ENCODE measurements at regions not wholly inside any gene's neighbourhood (a gene's known extent, or its start where the extent isn't known, plus 50 kb on each side); places are given as distances from the start of the nearest gene placed in this dataset.

GRCh38 chr6:104613416-104614001, 246.2 kb downstream of the HACE1 start:
- Histone ChIP-seq H3K27ac (no peak overlapping the region), H3K4me3 (no peak overlapping the region), H3K36me3 (no peaks in the 10 kb centered on the region), H3K4me1 (no peaks in the 10 kb centered on the region), H3K9me3 (no peaks in the 10 kb centered on the region), H3K27me3 (no peaks in the 10 kb centered on the region)
- 77 to 78% methylated on average over 3 to 4 of the region's 4 CpGs for WGBS, 2 donors (ENCODE audit: low coverage in 1 of 2)
- in situ Hi-C loops (cut with MboI; ENCODE audit: low pct_ligation_motif_present in 1 of 4, low pct_unique_long_range_greater_than_20kb in 1 of 4, low sequenced_read_pairs in 3 of 4) (no loop called here), intact Hi-C loops (cut with DNase I; ENCODE audit: low total_unique reads) (no loop called here)
- TF ChIP-seq POLR2A (IDR thresholded peaks at IDR 0.05), result no peak
- no peak for DNase-seq

- Histone ChIP-seq H3K4me1 (peaks cover 0 to 7% (median 2%) of the 10 kb centered on the region in 4 donors), H3K36me3 (no peaks in the 10 kb centered on the region), H3K4me3 (no peak overlapping the region), H3K27ac (no peak overlapping the region), H3K9me3 (no peaks in the 10 kb centered on the region), H3K27me3 (no peaks in the 10 kb centered on the region)
- intact Hi-C loops (cut with DNase I; ENCODE audit: low total_unique reads) (no loop called here), in situ Hi-C loops (cut with MboI; ENCODE audit: low pct_ligation_motif_present in 1 of 4, low pct_unique_long_range_greater_than_20kb in 1 of 4, low sequenced_read_pairs in 3 of 4) (no loop called here)
- DNase-seq, result no peak
- TF ChIP-seq CTCF (IDR thresholded peaks at IDR 0.05) (no peak), POLR2AphosphoS5 (IDR thresholded peaks at IDR 0.05) (no peak), POLR2A (IDR thresholded peaks at IDR 0.05) (no peak), EP300 (IDR thresholded peaks at IDR 0.05; ENCODE audit: low read depth) (no peak)
- 97 to 100% methylated on average over 1 of the region's 1 CpG for WGBS, 2 donors (ENCODE audit: low coverage in 1 of 2)
Measured at GRCh38 chr6:104612541-104612940, 247.2 kb downstream of the HACE1 start.

- Histone ChIP-seq H3K9me3 (no peaks in the 10 kb centered on the region), H3K27me3 (no peaks in the 10 kb centered on the region), H3K27ac (no peak overlapping the region), H3K4me3 (no peak overlapping the region), H3K4me1 (peaks cover 0 to 13% (median 2%) of the 10 kb centered on the region in 4 donors), H3K36me3 (no peaks in the 10 kb centered on the region)
- no peak for TF ChIP-seq EP300 (IDR thresholded peaks at IDR 0.05; ENCODE audit: low read depth)
- no peak for TF ChIP-seq POLR2A (IDR thresholded peaks at IDR 0.05)
- TF ChIP-seq POLR2AphosphoS5 (IDR thresholded peaks at IDR 0.05), result no peak
- TF ChIP-seq CTCF (IDR thresholded peaks at IDR 0.05), result no peak
- intact Hi-C loops (cut with DNase I; ENCODE audit: low total_unique reads), result loop anchor here (5.0 kb wide), 1 partner anchor 1581 kb away; no protein-coding TSS in a partner anchor
- 95 to 96% methylated on average over 5 of the region's 5 CpGs for WGBS, 2 donors (ENCODE audit: low coverage in 1 of 2)
- no peak for DNase-seq
- in situ Hi-C loops (cut with MboI; ENCODE audit: low pct_ligation_motif_present in 1 of 4, low pct_unique_long_range_greater_than_20kb in 1 of 4, low sequenced_read_pairs in 3 of 4), result no loop called here
Measured at GRCh38 chr6:104608101-104608500, 251.6 kb downstream of the HACE1 start.

- Histone ChIP-seq H3K9me3 (no peaks in the 10 kb centered on the region), H3K36me3 (no peaks in the 10 kb centered on the region), H3K27ac (no peak overlapping the region), H3K27me3 (no peaks in the 10 kb centered on the region), H3K4me1 (peaks cover 0 to 13% (median 2%) of the 10 kb centered on the region in 4 donors), H3K4me3 (no peak overlapping the region)
- in situ Hi-C loops (cut with MboI; ENCODE audit: low pct_ligation_motif_present in 1 of 4, low pct_unique_long_range_greater_than_20kb in 1 of 4, low sequenced_read_pairs in 3 of 4), result no loop called here
- TF ChIP-seq POLR2AphosphoS5 (IDR thresholded peaks at IDR 0.05), result no peak
- no peak for TF ChIP-seq EP300 (IDR thresholded peaks at IDR 0.05; ENCODE audit: low read depth)
- TF ChIP-seq CTCF (IDR thresholded peaks at IDR 0.05), result no peak
- no peak for TF ChIP-seq POLR2A (IDR thresholded peaks at IDR 0.05)
- no peak for DNase-seq
- 40 to 44% methylated on average over 1 of the region's 1 CpG for WGBS, 2 donors (ENCODE audit: low coverage in 1 of 2)
- intact Hi-C loops (cut with DNase I; ENCODE audit: low total_unique reads), result loop anchor here (5.0 kb wide), 1 partner anchor 1580 kb away; no protein-coding TSS in a partner anchor
Measured at GRCh38 chr6:104607501-104607900, 252.2 kb downstream of the HACE1 start.

GRCh38 chr6:104606361-104606760, 253.4 kb downstream of the HACE1 start:
- intact Hi-C loops (cut with DNase I; ENCODE audit: low total_unique reads) (loop anchor here (5.0 kb wide), 1 partner anchor 1579 kb away; no protein-coding TSS in a partner anchor), in situ Hi-C loops (cut with MboI; ENCODE audit: low pct_ligation_motif_present in 1 of 4, low pct_unique_long_range_greater_than_20kb in 1 of 4, low sequenced_read_pairs in 3 of 4) (no loop called here)
- DNase-seq, result peak; percentile 8
- TF ChIP-seq EP300 (IDR thresholded peaks at IDR 0.05; ENCODE audit: low read depth), result no peak
- no peak for TF ChIP-seq POLR2AphosphoS5 (IDR thresholded peaks at IDR 0.05)
- TF ChIP-seq POLR2A (IDR thresholded peaks at IDR 0.05), result no peak
- TF ChIP-seq CTCF (IDR thresholded peaks at IDR 0.05), result no peak
- WGBS, 2 donors (ENCODE audit: low coverage in 1 of 2), result 50 to 53% methylated on average over 1 of the region's 1 CpG
- H3K36me3 ChIP-seq, result no peaks in the 10 kb centered on the region
- H3K27ac ChIP-seq, result no peak overlapping the region
- no peaks in the 10 kb centered on the region for H3K27me3 ChIP-seq
- peaks cover 0 to 13% (median 2%) of the 10 kb centered on the region in 4 donors for H3K4me1 ChIP-seq
- H3K9me3 ChIP-seq, result no peaks in the 10 kb centered on the region
- no peak overlapping the region for H3K4me3 ChIP-seq
